SK-N-SH (cell line): ENCODE measurements at regions not wholly inside any gene's neighbourhood (a gene's known extent, or its start where the extent isn't known, plus 50 kb on each side); places are given as distances from the start of the nearest gene placed in this dataset.

Source experiments
- CTCF ChIA-PET: fragments of 300-600, 350-600 bp; formaldehyde crosslinking; extraction: SDS; loops from one replicate; lab custom pipeline; 2021; lab: Yijun Ruan, JAX
- POLR2A ChIA-PET: fragments of 350-600 bp; sonication (Branson Sonifier 250); formaldehyde crosslinking; extraction: SDS; loops from one replicate; lab custom pipeline; 2020; ENCODE audit warnings: antibody characterized with exemption, inconsistent platforms; lab: Yijun Ruan, JAX
- DNase-seq: peaks from one replicate; pipeline ENCODE4 v3.0.0; 2012
- H2AFZ ChIP-seq: fragments of 200-600 bp; sonication (generic); 2 replicates; pipeline ENCODE4 v1.8.1; 2016; ENCODE audit warnings: antibody characterized with exemption, mild to moderate bottlenecking, low read depth
- H3F3A ChIP-seq: fragments of 200-600 bp; sonication (generic); replicated peaks from 2 replicates; pipeline ENCODE3; 2016; ENCODE audit warnings: antibody characterized with exemption, mild to moderate bottlenecking; ENCODE audit not compliant: insufficient read depth
- H3K27ac ChIP-seq, 2 experiments: fragments of 200-500 bp in 1 of 2; fragments of 200-600 bp in 1 of 2; sonication (Bioruptor generic) in 1 of 2; sonication (generic), shearing (Covaris generic) in 1 of 2; 2 replicates each; pipeline versions ENCODE4 v1.5.1 to v1.6.1; 2014 to 2016; ENCODE audit warnings: low read depth in 2 of 2, inconsistent platforms in 1 of 2, low read length in 1 of 2, mild to moderate bottlenecking in 1 of 2, mixed read lengths in 1 of 2
- H3K27me3 ChIP-seq: fragments of 200-600 bp; sonication (generic), shearing (Covaris generic); 2 replicates; pipeline ENCODE4 v1.6.1; 2016; ENCODE audit warnings: mixed run types; ENCODE audit not compliant: insufficient read depth
- H3K36me3 ChIP-seq, 2 experiments: fragments of 200-500 bp in 1 of 2; fragments of 200-600 bp in 1 of 2; sonication (Bioruptor generic) in 1 of 2; sonication (generic) in 1 of 2; replicated peaks in 1 of 2; 2 replicates each; pipeline versions ENCODE3 to v1.5.1; 2014 to 2016; ENCODE audit warnings: low read length in 1 of 2, mild to moderate bottlenecking in 1 of 2; ENCODE audit not compliant: insufficient read depth in 2 of 2, control insufficient read depth in 1 of 2
- H3K4me1 ChIP-seq, 2 experiments: fragments of 200-500 bp in 1 of 2; fragments of 200-600 bp in 1 of 2; sonication (Bioruptor generic) in 1 of 2; sonication (generic), shearing (Covaris generic) in 1 of 2; 2 replicates each; pipeline versions ENCODE4 v1.5.1 to v1.6.1; 2014 to 2016; ENCODE audit warnings: low read depth in 1 of 2, low read length in 1 of 2, mixed run types in 1 of 2; ENCODE audit not compliant: insufficient read depth in 2 of 2, control insufficient read depth in 1 of 2
- H3K4me2 ChIP-seq: fragments of 200-600 bp; sonication (generic), shearing (Covaris generic); 2 replicates; pipeline ENCODE4 v1.6.1; 2017; ENCODE audit warnings: mixed run types
- H3K4me3 ChIP-seq, 2 experiments: fragments of 200-500 bp in 1 of 2; fragments of 200-600 bp in 1 of 2; sonication (Bioruptor generic) in 1 of 2; sonication (generic), shearing (Covaris generic) in 1 of 2; 2 replicates each; pipeline versions ENCODE4 v1.5.1 to v1.8.1; 2014 to 2016; ENCODE audit warnings: low read depth in 2 of 2, inconsistent platforms in 1 of 2, low read length in 1 of 2, mild to moderate bottlenecking in 1 of 2, mixed read lengths in 1 of 2, moderate library complexity in 1 of 2
- H3K79me2 ChIP-seq: fragments of 200-600 bp; sonication (generic); 2 replicates; pipeline ENCODE4 v1.8.1; 2017; ENCODE audit warnings: mild to moderate bottlenecking; ENCODE audit not compliant: insufficient read depth
- H3K9ac ChIP-seq: fragments of 200-600 bp; sonication (generic); 2 replicates; pipeline ENCODE4 v1.6.1; 2017; ENCODE audit warnings: mixed run types
- H3K9me2 ChIP-seq: fragments of 200-600 bp; sonication (generic); 2 replicates; pipeline ENCODE4 v1.6.1; 2017; ENCODE audit warnings: mixed run types
- H3K9me3 ChIP-seq: fragments of 200-600 bp; sonication (generic); 2 replicates; pipeline ENCODE4 v1.6.1; 2017; ENCODE audit warnings: mixed run types, mild to moderate bottlenecking, moderate library complexity
- H4K20me1 ChIP-seq: fragments of 200-600 bp; sonication (generic); 2 replicates; pipeline ENCODE4 v1.6.1; 2017; ENCODE audit warnings: mild to moderate bottlenecking, mixed run types; ENCODE audit not compliant: insufficient read depth
- CHD2 ChIP-seq: fragments of 150-350 bp; IDR thresholded peaks from 2 replicates; pipeline ENCODE4 v1.6.1; 2018; ENCODE audit warnings: low read length; ENCODE audit not compliant: partially characterized antibody
- CTCF ChIP-seq: fragments of 200-600 bp; sonication (generic); IDR thresholded peaks from 2 replicates; pipeline ENCODE4 v1.6.1; 2017; ENCODE audit warnings: antibody characterized with exemption, mild to moderate bottlenecking, moderate library complexity
- EZH2phosphoT487 ChIP-seq: fragments of 200-600 bp; sonication (generic); IDR thresholded peaks from 2 replicates; pipeline ENCODE4 v1.6.1; 2017; ENCODE audit warnings: low read depth, mixed run types, mild to moderate bottlenecking, antibody characterized with exemption, moderate library complexity, borderline replicate concordance
- FOXM1 ChIP-seq: IDR thresholded peaks from 2 replicates; pipeline ENCODE4 v1.4.0; 2012; ENCODE audit warnings: low read depth, mild to moderate bottlenecking
- GABPA ChIP-seq: IDR thresholded peaks from 2 replicates; pipeline ENCODE4 v1.4.0; 2012; ENCODE audit warnings: low read depth, mild to moderate bottlenecking
- GATA2 ChIP-seq: sonication (generic); formaldehyde crosslinking; IDR thresholded peaks from 2 replicates; pipeline ENCODE4 v1.5.0; 2020; ENCODE audit warnings: mild to moderate bottlenecking, missing genetic modification reagents
- MAX ChIP-seq: IDR thresholded peaks from 2 replicates; pipeline ENCODE4 v1.4.0; 2012; ENCODE audit warnings: low read depth
- MEF2A ChIP-seq: IDR thresholded peaks from 2 replicates; pipeline ENCODE4 v1.4.0; 2012; ENCODE audit warnings: low read depth, borderline replicate concordance
- NFIC ChIP-seq: IDR thresholded peaks from 2 replicates; pipeline ENCODE4 v1.4.0; 2012; ENCODE audit warnings: borderline replicate concordance
- POLR2AphosphoS5 ChIP-seq: IDR thresholded peaks from 2 replicates; pipeline ENCODE4 v1.6.1; 2012; ENCODE audit warnings: low read depth, low read length
- RXRA ChIP-seq: IDR thresholded peaks from 2 replicates; pipeline ENCODE4 v1.4.0; 2012; ENCODE audit warnings: low read depth, mild to moderate bottlenecking, borderline replicate concordance
- SMC3 ChIP-seq: IDR thresholded peaks from 2 replicates; pipeline ENCODE4 v1.6.1; 2012; ENCODE audit warnings: low read depth, low read length, improper control_type of control experiment
- TEAD4 ChIP-seq: IDR thresholded peaks from 2 replicates; pipeline ENCODE4 v1.4.0; 2012; ENCODE audit warnings: mild to moderate bottlenecking, borderline replicate concordance; ENCODE audit not compliant: insufficient read depth
- YY1 ChIP-seq: IDR thresholded peaks from 2 replicates; pipeline ENCODE4 v1.4.0; 2012; ENCODE audit warnings: low read depth, mild to moderate bottlenecking
- ZBTB33 ChIP-seq: IDR thresholded peaks from 2 replicates; pipeline ENCODE4 v1.4.0; 2012; ENCODE audit warnings: low read depth, borderline replicate concordance
- WGBS: methylation state at CpG from one replicate; pipeline ENCODE4 v1.1.6; 2017; ENCODE audit warnings: low lambda C conversion rate; 5-methylcytosine and 5-hydroxymethylcytosine counted together

- 65% methylated on average over 2 of the region's 2 CpGs for WGBS
- H3K9me3 ChIP-seq, result no peaks in the 10 kb centered on the region
- no peaks in the 10 kb centered on the region for H3K36me3 ChIP-seq
- CTCF ChIA-PET, result interaction anchor here (1.0 kb wide), 1 partner anchor 22 kb away, joined by 3 read pairs; no protein-coding TSS in a partner anchor
- no peaks in the 10 kb centered on the region for H3F3A ChIP-seq
- no peaks in the 10 kb centered on the region for H3K79me2 ChIP-seq
- no peak for TF ChIP-seq MEF2A
- TF ChIP-seq, all 33 proteins: peak for 0
- Histone ChIP-seq H3K9ac (no peak overlapping the region), H3K4me1 (peaks cover 0 to 2% of the 10 kb centered on the region in 2 experiments; a peak in 1 of 4 replicates), H2AFZ (no peak overlapping the region), H3K4me2 (no peak overlapping the region), H3K27ac (no peak overlapping the region), H3K27me3 (no peaks in the 10 kb centered on the region), H3K9me2 (no peaks in the 10 kb centered on the region), H3K4me3 (no peak overlapping the region), H4K20me1 (no peaks in the 10 kb centered on the region)
- POLR2A ChIA-PET, result no interaction called here
- DNase-seq, result no peak
Observed at GRCh38 chr1:195715652-195716051, 892.6 kb downstream of the KCNT2 start.

- ChIA-PET POLR2A (no interaction called here), CTCF (no interaction called here)
Observed at GRCh38 chr1:195714248-195714647, 894.0 kb downstream of the KCNT2 start.

GRCh38 chr1:195709821-195710220 lies 898.4 kb downstream of the KCNT2 start:
- Histone ChIP-seq H3K4me1 (no peaks in the 10 kb centered on the region; a peak in 1 of 4 replicates), H4K20me1 (no peaks in the 10 kb centered on the region), H3K27ac (no peak overlapping the region), H3K79me2 (no peaks in the 10 kb centered on the region), H3K9me3 (no peaks in the 10 kb centered on the region), H3K27me3 (no peaks in the 10 kb centered on the region), H3F3A (no peaks in the 10 kb centered on the region), H2AFZ (no peak overlapping the region), H3K4me3 (no peak overlapping the region), H3K9me2 (no peaks in the 10 kb centered on the region), H3K4me2 (no peak overlapping the region), H3K9ac (no peak overlapping the region), H3K36me3 (no peaks in the 10 kb centered on the region)
- no peak for TF ChIP-seq CTCF
- no peak for TF ChIP-seq POLR2AphosphoS5
- TF ChIP-seq TEAD4, result no peak
- no peak for TF ChIP-seq ZBTB33
- no peak for TF ChIP-seq SMC3
- TF ChIP-seq RXRA, result no peak
- TF ChIP-seq FOXM1, result no peak
- CTCF ChIA-PET, result no interaction called here
- POLR2A ChIA-PET, result no interaction called here
- DNase-seq, result no peak
- 44% methylated on average over 3 of the region's 3 CpGs for WGBS

More at GRCh38 chr1:195714248-195714647, 894.0 kb downstream of the KCNT2 start:
- H3K4me3 ChIP-seq, result no peak overlapping the region
- H3K4me1 ChIP-seq, result peaks cover 0 to 2% of the 10 kb centered on the region in 2 experiments; a peak in 1 of 4 replicates
- no peak for TF ChIP-seq GABPA
- no peak for TF ChIP-seq RXRA
- TF ChIP-seq YY1, result no peak
- no peak for TF ChIP-seq NFIC
- no peak for TF ChIP-seq SMC3
- no peak for TF ChIP-seq CHD2
- TF ChIP-seq GATA2 (CRISPR knock-in tag), result no peak
- TF ChIP-seq EZH2phosphoT487, result no peak
- TF ChIP-seq MAX, result no peak
- DNase-seq, result no peak
- WGBS, result 36% methylated on average over 1 of the region's 1 CpG
- no peaks in the 10 kb centered on the region for H3K9me3 ChIP-seq
- H3K9ac ChIP-seq, result no peak overlapping the region
- no peaks in the 10 kb centered on the region for H3K27me3 ChIP-seq
- no peaks in the 10 kb centered on the region for H3K9me2 ChIP-seq
- no peaks in the 10 kb centered on the region for H3K79me2 ChIP-seq
- no peaks in the 10 kb centered on the region for H3F3A ChIP-seq
- no peaks in the 10 kb centered on the region for H4K20me1 ChIP-seq
- H2AFZ ChIP-seq, result no peak overlapping the region; the same call in 1 of the 2 replicates
- no peak overlapping the region; a peak in 1 of 4 replicates for H3K27ac ChIP-seq
- no peaks in the 10 kb centered on the region for H3K36me3 ChIP-seq
- no peak overlapping the region for H3K4me2 ChIP-seq
